ENCODE measurements at regions not wholly inside any gene's neighbourhood (a gene's known extent, or its start where the extent isn't known, plus 50 kb on each side); places are given as distances from the start of the nearest gene placed in this dataset.

DNA sequence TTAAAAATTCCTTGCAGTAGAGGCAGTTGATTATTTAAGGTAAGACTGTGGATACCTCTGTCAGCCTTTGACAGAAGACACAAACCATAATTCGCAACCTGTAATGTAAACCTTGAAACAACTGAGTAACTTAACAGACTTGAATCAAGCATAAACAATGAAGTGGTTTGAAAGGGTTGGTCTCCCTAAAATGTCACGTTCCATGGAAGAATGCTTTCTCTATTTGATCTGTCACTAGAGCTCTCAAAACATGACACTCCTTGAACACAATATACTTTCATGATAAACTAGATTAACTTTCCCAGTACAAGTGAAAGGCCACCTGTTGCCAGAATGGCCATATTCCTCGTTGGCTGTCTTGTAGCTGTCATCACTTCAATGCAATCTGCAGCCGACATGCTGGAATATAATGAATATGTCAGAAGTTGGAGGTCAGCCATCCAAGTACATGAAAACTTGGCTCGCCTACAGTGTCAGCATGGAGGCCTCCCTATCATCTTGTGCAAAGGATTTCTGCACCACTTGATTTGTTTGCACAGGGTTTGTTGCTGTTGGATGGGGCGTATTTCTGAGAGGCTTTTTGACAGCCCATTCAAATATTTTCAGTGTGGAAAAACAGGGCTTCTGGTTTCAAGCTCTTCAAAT lies 228.0 kb downstream of the TLE4 start:
- no peak for DNase-seq (ENCODE audit: low read depth in 2 of 2)

DNA sequence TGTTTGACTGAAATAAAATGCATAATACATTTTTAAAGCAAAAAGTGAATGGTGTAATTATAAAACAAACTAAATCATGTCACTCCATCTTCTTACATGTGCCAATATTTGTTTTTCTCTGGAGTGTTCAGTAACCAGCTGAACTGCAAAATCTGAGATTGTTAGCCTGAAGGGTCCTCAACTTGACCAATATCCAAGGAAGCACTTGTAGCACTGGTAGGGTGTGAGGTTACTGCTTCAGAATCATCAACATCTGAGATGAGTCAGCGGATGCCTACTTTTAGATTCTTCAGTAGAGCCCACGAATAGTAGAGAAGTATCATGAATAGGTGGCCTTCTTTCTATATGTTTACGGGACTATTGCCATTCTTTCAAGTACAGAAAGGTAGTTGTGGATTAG lies 226.7 kb downstream of the TLE4 start:
- no peak for DNase-seq (ENCODE audit: low read depth in 2 of 2)

DNA sequence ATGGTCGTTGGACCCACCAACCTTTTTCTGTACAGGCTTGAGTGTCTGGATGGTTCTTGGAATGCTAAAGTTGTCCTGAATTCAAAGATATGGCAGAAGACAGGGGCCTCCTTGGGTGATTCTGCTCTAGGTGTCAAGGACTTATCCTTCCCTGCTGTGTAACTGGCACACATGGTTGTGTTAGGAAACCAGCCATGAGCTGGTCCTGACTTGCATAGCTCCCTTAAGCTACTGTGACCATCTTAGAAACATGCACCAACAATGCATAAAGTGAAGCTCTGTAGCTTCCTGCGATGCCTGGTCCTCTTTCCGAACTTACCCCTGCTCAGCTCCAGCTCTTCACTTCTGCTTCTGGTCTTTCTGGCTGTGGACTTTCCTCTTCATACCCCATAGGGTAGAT lies 224.6 kb downstream of the TLE4 start:
- DNase-seq (ENCODE audit: low read depth in 2 of 2): no peak

- no peak for DNase-seq (ENCODE audit: low read depth in 2 of 2)
Observed at GRCh38 chr9:79788662-79789061, 216.9 kb downstream of the TLE4 start.

DNA sequence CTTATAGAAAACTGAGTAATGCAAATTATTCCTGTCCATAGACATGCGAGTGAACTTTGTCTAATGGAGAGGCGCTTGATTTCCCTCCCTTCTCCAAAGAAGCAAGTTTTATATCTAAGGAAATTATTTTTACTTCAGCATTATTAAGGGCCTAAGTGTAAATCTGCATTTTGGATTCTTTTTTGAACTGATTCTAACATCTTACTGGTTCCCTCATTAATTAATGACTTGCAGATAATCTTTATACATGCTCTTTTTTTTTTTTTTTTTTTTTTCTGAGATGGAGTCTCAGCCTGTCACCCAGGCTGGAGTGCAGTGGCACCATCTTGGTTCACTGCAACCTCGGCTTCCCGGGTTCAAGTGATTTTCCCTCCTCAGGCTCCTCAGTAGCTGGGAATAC lies 209.5 kb downstream of the TLE4 start:
- DNase-seq (ENCODE audit: low read depth in 2 of 2): no peak

- DNase-seq (ENCODE audit: low read depth in 2 of 2): no peak
Observed at GRCh38 chr9:79780559-79780958, 208.8 kb downstream of the TLE4 start.

GRCh38 chr9:79779901-79780300 lies 208.1 kb downstream of the TLE4 start:
- no peak for DNase-seq (ENCODE audit: low read depth in 2 of 2)

- DNase-seq (ENCODE audit: low read depth in 2 of 2): no peak
Observed at GRCh38 chr9:79778581-79778980, 206.8 kb downstream of the TLE4 start.

- DNase-seq (ENCODE audit: low read depth in 2 of 2): no peak
Observed at GRCh38 chr9:79776581-79776980, 204.8 kb downstream of the TLE4 start.

Data from activated CD4-positive, alpha-beta T cell treated with anti-CD3 and anti-CD28 coated beads for 24 hours (primary cell).